ENCODE measurements at regions not wholly inside any gene's neighbourhood (a gene's known extent, or its start where the extent isn't known, plus 50 kb on each side); places are given as distances from the start of the nearest gene placed in this dataset.

GRCh38 chr2:58608146-58608545 lies 367.0 kb upstream of the FANCL start:
- CTCF ChIA-PET, result no interaction called here
- H3K4me1 ChIP-seq (ENCODE audit: control insufficient read depth, insufficient read depth, low read length), result no peaks in the 10 kb centered on the region
- peaks cover 3% of the 10 kb centered on the region; the same call in 1 of the 2 replicates for H3K27me3 ChIP-seq (ENCODE audit: control insufficient read depth, insufficient read depth, low read length)
- POLR2A ChIA-PET, result no interaction called here
- no TSS peak for BruUV-seq (replicated peaks)
- H3K27ac ChIP-seq (ENCODE audit: low read length), result no peak overlapping the region
- H3K9me3 ChIP-seq (ENCODE audit: control insufficient read depth, insufficient read depth, low read depth, low read length), result no peaks in the 10 kb centered on the region
- intact Hi-C loops (cut with micrococcal nuclease; ENCODE audit: unreplicated experiment) (no loop called here), in situ Hi-C loops (cut with HindIII; ENCODE audit: low pct_unique_long_range_greater_than_20kb, low sequenced_read_pairs) (no loop called here)
- ATAC-seq, result no peak
- TF ChIP-seq TCF7L2 (IDR thresholded peaks at IDR 0.05; ENCODE audit: low read depth, low read length), result no peak
- TF ChIP-seq SIN3A (IDR thresholded peaks at IDR 0.05; ENCODE audit: borderline replicate concordance, insufficient read depth, low read depth, low read length), result no peak
- no peak for TF ChIP-seq REST (IDR thresholded peaks at IDR 0.05; ENCODE audit: insufficient read depth in 1 of 2, low read depth in 2 of 2, low read length in 1 of 2)
- no peak for TF ChIP-seq CTCF (IDR thresholded peaks at IDR 0.05)
- no peak for TF ChIP-seq POLR2AphosphoS5 (IDR thresholded peaks at IDR 0.05; ENCODE audit: low read depth, low read length)
- no peak overlapping the region for H3K4me3 ChIP-seq (ENCODE audit: low read depth in 2 of 2, low read length in 2 of 2)
- no peak for DNase-seq (ENCODE audit: low read depth, low spot score)
- no peaks in the 10 kb centered on the region for H3K36me3 ChIP-seq (ENCODE audit: control insufficient read depth, insufficient read depth, low read length)

- no peaks in the 10 kb centered on the region for H3K4me1 ChIP-seq (ENCODE audit: control insufficient read depth, insufficient read depth, low read length)
- in situ Hi-C loops (cut with HindIII; ENCODE audit: low pct_unique_long_range_greater_than_20kb, low sequenced_read_pairs) (no loop called here), intact Hi-C loops (cut with micrococcal nuclease; ENCODE audit: unreplicated experiment) (no loop called here)
- TF ChIP-seq TCF7L2 (IDR thresholded peaks at IDR 0.05; ENCODE audit: low read depth, low read length), result no peak
- no peak for TF ChIP-seq REST (IDR thresholded peaks at IDR 0.05; ENCODE audit: insufficient read depth in 1 of 2, low read depth in 2 of 2, low read length in 1 of 2)
- no peak for TF ChIP-seq SIN3A (IDR thresholded peaks at IDR 0.05; ENCODE audit: borderline replicate concordance, insufficient read depth, low read depth, low read length)
- no peak for TF ChIP-seq CTCF (IDR thresholded peaks at IDR 0.05)
- no peak for TF ChIP-seq POLR2AphosphoS5 (IDR thresholded peaks at IDR 0.05; ENCODE audit: low read depth, low read length)
- no peak overlapping the region for H3K4me3 ChIP-seq (ENCODE audit: low read depth in 2 of 2, low read length in 2 of 2)
- no peaks in the 10 kb centered on the region for H3K36me3 ChIP-seq (ENCODE audit: control insufficient read depth, insufficient read depth, low read length)
- POLR2A ChIA-PET, result no interaction called here
- no peak overlapping the region for H3K27ac ChIP-seq (ENCODE audit: low read length)
- no peak for DNase-seq (ENCODE audit: low read depth, low spot score)
- H3K9me3 ChIP-seq (ENCODE audit: control insufficient read depth, insufficient read depth, low read depth, low read length), result no peaks in the 10 kb centered on the region
- no peak for ATAC-seq
- CTCF ChIA-PET, result no interaction called here
- H3K27me3 ChIP-seq (ENCODE audit: control insufficient read depth, insufficient read depth, low read length), result peaks cover 3% of the 10 kb centered on the region; the same call in 1 of the 2 replicates
- no TSS peak for BruUV-seq (replicated peaks)
Measured at GRCh38 chr2:58607448-58607847, 366.3 kb upstream of the FANCL start.
